ENCODE measurements at regions not wholly inside any gene's neighbourhood (a gene's known extent, or its start where the extent isn't known, plus 50 kb on each side); places are given as distances from the start of the nearest gene placed in this dataset.

DNA sequence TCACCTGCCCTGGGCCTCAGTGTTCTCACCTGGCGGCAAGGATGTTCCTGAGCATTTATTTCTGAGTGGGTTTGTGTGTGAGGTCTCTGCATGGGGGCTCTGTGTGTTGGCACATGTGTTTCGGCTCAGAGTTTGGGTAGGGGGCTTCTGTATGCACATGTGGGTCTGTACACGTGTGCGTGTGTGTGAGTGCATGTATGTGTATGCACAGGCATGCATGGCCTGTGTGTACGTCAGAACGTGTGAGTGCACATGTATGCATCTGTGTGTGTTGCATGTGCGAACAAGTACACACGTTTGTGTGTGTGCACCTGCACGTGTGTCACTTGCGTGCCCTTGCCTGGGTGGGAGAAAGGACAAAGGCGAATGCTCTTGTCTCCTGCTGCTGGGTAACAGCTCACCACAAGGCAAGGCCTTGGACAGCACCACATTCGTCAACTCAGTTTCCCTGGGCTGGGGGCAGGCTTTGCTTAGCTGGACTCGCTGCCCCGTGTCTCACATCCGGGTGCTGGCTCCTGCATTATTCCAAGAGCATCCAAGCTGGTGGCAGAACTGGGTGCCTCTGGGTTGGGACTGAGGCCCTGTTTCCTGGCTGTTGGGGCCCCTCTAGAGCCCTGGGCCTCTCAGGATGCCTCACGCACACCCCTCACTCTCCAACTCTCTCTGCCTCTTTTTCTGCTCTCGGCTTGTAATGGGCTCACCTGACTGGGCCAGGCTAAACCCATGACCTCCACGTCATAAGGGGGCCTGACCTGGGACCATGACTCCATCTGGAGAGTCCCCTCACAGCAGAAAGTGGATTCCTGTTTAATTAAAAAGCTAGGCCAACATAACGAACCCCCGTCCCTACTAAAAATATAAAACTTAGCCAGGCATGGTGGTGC, 153.6 kb upstream of the C14orf180 start:
- no peak overlapping the region for H3K4me3 ChIP-seq (ENCODE audit: low read depth, low read length)
- TF ChIP-seq, protein P1, sequence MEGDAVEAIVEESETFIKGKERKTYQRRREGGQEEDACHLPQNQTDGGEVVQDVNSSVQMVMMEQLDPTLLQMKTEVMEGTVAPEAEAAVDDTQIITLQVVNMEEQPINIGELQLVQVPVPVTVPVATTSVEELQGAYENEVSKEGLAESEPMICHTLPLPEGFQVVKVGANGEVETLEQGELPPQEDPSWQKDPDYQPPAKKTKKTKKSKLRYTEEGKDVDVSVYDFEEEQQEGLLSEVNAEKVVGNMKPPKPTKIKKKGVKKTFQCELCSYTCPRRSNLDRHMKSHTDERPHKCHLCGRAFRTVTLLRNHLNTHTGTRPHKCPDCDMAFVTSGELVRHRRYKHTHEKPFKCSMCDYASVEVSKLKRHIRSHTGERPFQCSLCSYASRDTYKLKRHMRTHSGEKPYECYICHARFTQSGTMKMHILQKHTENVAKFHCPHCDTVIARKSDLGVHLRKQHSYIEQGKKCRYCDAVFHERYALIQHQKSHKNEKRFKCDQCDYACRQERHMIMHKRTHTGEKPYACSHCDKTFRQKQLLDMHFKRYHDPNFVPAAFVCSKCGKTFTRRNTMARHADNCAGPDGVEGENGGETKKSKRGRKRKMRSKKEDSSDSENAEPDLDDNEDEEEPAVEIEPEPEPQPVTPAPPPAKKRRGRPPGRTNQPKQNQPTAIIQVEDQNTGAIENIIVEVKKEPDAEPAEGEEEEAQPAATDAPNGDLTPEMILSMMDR (conservative IDR thresholded peaks at IDR 0.05; ENCODE audit: low read depth, low read length) = no peak
- no peak for DNase-seq (ENCODE audit: low read depth)

DNA sequence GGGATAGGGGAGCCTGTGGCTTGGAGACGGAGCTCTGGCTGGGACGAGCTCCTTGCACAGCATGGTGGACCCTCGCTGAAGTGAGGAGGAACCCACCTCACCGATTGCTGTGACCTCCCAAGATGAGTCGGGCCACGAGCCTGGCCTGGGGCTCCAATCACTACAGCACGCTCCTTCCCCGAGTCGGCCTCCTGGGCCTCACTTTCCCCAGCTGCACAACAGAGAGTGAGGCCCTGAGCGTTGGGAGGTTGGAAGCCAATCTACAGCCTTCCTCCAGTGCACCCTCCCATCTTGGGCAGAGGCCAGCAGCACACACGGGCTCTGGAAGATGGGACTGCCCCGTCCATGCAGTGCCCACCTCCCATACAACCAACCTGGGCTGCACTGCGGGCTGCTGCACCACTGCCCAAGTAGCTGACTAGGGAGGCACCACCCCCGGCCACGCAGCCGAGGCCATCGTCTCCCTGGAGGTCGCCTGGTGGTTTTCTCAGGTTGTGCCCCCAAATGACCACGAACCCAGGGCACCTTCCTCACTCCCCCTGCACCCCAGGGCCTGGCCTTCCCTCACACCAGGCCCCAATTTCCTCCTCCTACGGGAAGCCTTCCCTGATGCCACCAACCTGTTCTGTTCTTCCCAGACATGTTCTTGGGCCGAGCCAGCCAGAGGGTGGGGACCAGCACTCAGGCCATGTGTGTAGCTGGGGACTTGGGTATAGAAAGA, 152.3 kb upstream of the C14orf180 start:
- no peak for DNase-seq (ENCODE audit: low read depth)
- TF ChIP-seq, protein P1 (conservative IDR thresholded peaks at IDR 0.05; ENCODE audit: low read depth, low read length) = no peak
- H3K4me3 ChIP-seq (ENCODE audit: low read depth, low read length) = no peak overlapping the region

DNA sequence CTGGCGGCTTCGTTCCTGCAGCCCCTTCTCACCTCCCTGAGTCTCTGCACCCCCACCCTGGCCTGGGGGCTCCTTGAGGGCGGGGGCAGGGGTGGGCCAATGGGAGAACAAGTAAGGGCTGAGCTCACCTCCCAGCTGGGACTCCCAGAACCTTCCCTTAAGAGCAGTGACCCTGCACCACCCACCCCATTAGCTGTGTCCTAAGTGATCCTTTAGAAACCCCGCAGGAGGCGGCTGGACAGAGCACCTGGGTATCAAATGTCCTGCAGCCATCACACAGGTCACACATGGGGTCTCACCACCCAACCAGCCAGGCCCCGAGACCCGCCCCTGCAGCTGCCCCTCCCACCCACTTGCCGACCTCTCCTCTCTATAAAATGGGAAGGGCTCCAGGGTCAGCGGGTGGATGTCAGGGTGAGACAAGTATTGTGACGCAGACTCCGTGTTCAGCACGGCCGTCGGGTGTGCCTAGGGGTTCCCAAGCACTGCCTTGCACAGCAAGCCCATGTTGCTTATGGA, 151.2 kb upstream of the C14orf180 start:
- TF ChIP-seq, protein P1 (conservative IDR thresholded peaks at IDR 0.05; ENCODE audit: low read depth, low read length) = no peak
- H3K4me3 ChIP-seq (ENCODE audit: low read depth, low read length) = no peak overlapping the region
- DNase-seq (ENCODE audit: low read depth) = no peak

DNA sequence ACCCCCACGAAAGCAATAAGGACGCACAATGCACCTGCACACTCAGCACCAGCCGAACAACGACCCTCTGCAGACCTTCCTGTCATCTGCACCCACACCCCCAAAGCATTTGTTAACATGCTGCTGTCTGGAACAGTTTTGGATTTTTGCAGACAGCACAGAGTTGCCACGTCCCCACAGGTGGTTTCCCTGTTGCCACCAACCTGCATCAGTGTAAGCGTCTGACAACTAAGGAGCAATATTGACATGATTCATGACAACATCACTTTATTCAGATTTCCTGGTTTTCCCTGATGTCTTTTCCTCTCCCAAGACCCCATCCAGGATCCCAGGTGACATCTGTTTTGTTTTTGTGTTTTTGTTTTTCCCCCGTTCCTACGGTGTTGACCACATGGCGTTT, 150.7 kb upstream of the C14orf180 start:
- TF ChIP-seq, protein P1 (conservative IDR thresholded peaks at IDR 0.05; ENCODE audit: low read depth, low read length) = no peak
- no peak for DNase-seq (ENCODE audit: low read depth)

DNA sequence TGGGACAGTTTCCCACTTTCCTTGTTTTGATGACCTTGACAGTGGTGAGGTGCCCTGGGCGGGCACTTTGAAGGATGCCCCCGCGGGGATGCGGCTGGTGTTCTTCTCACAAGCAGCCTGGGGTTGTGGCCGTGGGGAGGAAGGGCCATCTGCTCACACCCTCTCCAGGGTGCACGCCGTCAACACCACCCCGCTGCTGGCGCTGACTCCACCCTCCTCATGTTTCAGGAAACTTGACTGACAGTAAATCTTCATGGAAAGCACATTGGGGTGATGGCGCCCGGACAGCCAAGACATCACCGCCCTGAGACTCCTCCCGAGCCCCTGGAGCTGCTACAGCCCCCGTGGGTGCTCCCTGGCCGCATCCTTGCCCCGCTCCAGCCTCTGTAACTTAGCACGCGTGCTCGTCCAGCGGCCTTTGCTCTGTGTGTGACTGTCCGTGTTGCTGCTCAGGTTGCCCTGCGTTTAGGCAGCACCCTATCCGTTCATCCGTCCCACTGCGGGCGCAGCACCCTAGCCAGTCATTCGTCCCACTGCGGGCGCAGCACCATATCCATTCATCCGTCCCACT, 150.2 kb upstream of the C14orf180 start:
- no peak overlapping the region for H3K4me3 ChIP-seq (ENCODE audit: low read depth, low read length)
- DNase-seq (ENCODE audit: low read depth) = no peak
- TF ChIP-seq, protein P1 (conservative IDR thresholded peaks at IDR 0.05; ENCODE audit: low read depth, low read length) = no peak

More for the DNA sequence above, 150.7 kb upstream of the C14orf180 start:
- H3K4me3 ChIP-seq (ENCODE audit: low read depth, low read length) = no peak overlapping the region

- no peak for DNase-seq (ENCODE audit: low read depth)
- TF ChIP-seq, protein P1 (conservative IDR thresholded peaks at IDR 0.05; ENCODE audit: low read depth, low read length) = no peak
- H3K4me3 ChIP-seq (ENCODE audit: low read depth, low read length) = no peak overlapping the region
These were observed 148.1 kb upstream of the C14orf180 start for GRCh38 chr14:104431351-104431928.
